ENCODE measurements at regions not wholly inside any gene's neighbourhood (a gene's known extent, or its start where the extent isn't known, plus 50 kb on each side); places are given as distances from the start of the nearest gene placed in this dataset.
"Not testable (repeated sequence)": the region's sequence is repeated elsewhere in the genome, so short reads cannot be mapped to it uniquely, and the experiment has no call there.

DNA sequence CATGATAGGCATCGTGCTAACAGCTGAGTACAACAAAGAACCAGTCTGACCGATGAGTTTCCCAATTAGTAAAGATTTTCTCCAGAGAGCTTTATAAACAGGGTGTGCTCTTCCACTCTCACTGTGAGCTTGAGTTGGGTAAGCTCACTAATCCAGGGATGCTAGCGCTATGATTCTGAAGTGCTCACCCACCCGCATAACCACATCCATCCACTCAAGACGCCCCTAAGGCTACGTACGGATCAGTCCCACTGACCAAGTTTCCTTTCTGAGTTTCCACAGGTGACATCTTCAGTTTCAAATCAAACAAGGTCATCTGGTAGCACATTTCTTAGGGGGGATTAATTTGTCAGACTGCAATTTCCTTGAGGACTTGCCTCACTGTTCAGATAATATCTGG, 141.1 kb upstream of the ABI3BP start:
- DNase-seq = no peak

DNA sequence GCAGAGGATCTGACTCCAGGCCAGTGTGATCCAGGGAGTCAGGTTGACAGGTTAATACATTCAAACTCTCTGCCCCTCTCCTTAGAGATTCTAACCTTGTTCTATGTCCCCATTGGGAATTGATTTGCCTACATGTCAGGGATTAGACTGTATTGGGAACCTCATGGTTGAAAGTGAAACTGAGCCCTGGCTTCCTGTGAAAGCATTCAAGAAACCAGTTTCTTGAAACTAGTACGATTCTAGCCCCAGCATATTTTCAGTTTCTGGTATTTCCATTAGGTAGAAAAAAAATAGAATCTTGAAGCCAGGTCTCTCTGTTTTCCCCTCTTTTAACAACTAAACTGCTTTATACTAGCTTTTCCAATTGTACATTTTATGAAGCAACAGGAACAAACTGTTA, 140.4 kb upstream of the ABI3BP start:
- no peak for DNase-seq

DNA sequence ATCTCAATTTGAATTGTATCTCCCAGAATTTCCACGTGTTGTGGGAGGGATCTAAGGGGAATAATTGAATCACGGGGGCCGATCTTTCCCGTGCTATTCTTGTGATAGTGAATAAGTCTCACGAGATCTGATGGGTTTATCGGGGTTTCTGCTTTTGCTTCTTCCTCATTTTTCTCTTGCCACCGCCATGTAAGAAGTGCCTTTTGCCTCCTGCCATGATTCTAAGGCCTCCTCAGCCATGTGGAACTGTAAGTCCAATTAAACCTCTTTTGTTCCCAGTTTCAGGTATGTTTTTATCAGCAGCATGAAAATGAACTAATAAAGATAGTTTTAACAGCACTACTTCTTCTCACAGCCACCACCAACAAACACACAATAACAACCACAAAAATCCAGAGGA, 140.0 kb upstream of the ABI3BP start:
- DNase-seq = not testable (repeated sequence)

DNA sequence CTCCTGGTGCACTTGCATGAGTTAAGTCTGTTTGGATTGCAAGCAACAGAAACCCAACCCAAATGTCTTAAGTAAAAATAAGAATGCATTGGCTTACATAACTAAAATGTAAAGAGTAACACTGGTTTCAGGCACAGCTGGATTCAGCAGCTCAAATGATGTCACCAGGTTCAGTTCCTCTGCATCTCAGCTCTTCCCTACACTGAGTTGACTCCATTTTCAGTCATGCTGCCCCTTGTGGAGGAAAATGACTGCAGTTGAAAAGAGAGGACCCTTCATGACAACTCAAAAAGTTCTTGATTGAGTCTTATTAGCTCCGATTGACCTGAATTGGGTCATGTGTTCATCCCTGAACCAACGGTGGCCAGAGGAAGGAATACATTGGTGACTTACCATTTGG, 138.5 kb upstream of the ABI3BP start:
- DNase-seq = no peak

DNA sequence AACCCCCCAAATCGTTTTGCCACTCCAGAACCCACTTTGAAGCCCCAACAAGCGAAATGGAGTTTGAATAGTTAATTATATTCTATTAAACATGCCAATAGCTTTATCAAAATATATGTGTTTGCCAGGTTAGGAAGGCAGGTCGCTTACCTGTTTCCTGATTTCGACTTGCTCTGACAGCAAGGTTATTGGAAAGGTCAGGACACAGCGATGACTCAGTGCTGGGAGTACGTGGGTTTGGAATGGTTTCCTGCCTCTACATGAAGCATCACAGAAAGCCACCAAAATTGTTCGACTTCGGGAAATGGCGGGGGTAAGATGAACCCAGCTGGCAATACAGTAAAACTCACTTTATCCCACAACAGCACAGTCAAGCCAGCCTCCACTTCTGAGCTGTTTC, 135.6 kb upstream of the ABI3BP start:
- no peak for DNase-seq

DNA sequence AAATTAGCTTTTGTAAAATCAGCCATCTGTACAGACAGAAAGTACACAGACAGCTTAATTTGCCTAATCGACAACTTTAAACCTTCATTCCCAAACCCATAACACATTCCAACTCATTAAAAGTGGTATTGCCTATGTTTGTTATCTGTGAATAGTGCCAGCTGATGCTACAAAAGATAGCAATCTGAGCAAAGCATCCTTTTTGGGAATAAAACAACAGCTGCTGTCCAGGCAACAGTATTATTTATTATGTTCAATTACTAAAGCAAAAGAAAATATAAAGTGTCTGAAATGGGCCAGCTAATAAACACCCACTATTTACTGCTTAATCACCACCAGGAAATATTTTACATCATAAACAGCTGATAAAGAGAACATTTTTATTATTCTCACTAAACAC, 134.8 kb upstream of the ABI3BP start:
- no peak for DNase-seq

DNA sequence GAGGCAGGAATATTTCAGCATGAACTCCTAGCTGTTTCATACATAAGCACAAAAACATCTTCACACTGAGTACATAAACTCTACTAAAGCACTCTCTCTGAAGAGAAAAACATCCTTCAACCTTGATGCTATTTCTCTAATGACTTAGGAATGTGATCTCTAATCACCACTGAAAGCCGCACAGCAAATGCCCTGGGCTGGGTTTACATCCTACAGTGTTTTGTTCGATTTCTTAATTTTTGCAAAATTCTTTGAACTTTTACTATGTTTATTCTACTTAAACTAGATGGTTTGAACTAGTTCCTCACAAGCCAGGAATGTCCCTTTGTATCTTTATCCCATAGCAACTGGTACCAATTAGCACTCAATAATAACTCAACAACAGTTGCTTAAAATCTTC, 130.9 kb upstream of the ABI3BP start:
- DNase-seq = no peak

DNA sequence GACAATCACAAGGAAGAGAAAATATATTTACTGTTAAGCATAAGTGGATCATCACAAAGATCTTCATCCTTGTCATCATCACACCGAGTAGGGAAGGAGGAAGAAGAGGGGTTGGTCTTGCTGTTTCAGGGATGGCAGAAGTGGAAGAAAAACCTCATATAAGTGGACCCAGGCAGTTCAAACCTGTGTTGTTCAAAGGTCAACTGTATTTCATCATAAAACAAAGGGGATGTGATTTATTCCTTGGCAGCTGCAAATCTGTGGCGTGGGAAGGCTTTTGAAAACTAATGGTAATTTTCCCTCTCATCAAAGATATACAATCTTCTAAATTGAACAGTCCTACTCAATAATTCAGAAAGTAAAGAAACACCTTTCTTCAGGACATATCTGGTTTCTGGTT, 129.9 kb upstream of the ABI3BP start:
- no peak for DNase-seq

DNA sequence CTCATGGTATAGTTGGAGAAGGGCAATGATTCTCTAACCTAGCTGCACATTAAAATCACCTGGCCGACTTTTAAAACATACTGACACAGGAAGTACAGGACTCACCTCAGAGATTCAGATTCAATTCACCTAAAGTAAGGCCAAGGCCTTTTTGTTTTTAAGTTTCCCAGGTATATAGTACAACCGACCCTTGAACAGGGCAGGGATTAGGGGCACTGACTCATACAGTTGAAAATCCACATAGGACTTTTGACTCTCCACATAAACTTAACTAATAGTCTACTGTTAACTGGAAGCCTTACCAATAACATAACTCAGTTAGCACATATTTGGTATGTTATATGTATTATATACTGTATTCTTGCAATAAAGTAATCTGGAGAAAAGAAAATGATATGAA, 129.5 kb upstream of the ABI3BP start:
- no peak for DNase-seq

DNA sequence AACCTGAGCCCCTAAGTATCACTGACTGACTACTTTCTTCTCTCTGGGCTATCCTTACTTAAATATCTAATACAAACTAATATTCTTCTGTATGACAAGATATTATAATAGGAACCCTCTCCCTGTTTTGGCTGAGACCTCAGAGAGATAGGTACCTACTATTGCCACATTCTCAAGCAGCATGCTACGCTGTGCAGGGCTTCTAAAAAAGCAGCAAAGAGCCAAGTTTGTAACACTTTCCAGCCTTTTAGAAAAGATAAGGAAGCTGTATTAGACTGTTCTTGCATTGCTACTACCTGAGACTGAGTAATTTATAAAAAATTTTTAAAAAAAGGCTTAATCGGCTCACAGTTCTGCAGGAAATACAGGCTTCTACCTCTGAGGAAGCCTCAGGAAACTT, 126.8 kb upstream of the ABI3BP start:
- DNase-seq = no peak

DNA sequence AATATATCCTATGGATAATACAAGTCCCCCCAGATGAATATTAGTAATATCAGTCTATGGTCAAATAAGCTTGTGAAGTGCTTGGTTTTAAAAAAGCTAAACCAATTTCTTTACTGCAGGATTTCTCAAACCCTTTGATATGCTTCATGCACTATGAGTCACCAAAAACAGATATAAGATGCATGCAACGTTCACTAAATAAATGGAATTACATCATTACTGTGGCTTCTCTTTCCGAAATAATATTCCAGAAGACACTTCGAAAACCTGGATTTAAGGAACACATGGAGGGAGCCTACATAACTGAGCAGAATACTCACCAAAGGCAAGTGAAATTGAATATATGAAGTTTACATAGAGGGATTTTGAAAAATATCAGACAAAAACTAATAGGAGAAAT, 126.3 kb upstream of the ABI3BP start:
- DNase-seq = no peak

DNA sequence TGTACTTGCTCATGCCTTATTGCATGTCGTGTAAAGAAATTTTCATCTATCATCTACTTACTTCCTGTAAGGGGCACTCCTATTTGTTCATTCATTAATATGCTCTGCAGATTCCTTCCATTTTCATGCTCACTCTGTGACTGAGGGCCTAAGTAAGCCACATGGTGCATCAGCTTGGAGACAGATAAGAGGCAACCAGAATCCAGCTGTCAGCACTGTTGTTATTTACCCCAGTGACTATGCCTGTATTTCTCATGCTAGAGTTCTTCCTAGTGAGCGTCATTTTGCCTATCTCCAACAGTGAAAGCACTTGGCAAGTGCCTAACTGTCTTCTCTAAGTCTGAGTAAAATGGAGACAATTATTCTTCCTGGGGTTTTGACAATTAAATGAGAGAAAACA, 124.8 kb upstream of the ABI3BP start:
- no peak for DNase-seq

DNA sequence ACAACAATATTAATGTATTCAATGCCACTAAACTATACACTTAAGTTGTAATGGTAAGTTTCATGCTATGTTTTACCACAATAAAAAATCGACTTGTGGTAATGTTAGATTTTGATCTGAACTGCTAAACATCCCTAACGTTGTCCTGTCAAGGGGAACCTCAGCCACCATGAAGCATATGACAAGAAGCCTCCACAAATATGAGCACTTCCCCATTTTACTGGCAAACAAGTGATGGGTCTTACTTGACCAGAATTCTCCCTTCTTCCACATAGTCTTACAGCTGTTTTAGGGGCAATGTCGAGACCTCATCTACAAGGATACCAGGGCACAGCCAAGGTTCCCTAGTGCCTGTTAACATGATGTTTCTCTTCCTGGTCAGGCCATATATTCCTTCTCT, 124.2 kb upstream of the ABI3BP start:
- DNase-seq = no peak

DNA sequence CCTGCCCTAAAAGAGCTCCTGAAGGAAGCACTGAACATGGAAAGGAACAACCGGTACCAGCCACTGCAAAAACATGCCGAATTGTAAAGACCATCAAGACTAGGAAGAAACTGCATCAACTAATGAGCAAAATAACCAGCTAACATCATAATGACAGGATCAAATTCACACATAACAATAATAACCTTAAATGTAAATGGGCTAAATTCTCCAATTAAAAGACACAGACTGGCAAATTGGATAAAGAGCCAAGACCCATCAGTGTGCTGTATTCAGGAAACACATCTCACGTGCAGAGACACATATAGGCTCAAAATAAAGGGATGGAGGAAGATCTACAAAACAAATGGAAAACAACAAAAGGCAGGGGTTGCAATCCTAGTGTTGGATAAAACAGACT, 117.1 kb upstream of the ABI3BP start:
- not testable (repeated sequence) for DNase-seq

DNA sequence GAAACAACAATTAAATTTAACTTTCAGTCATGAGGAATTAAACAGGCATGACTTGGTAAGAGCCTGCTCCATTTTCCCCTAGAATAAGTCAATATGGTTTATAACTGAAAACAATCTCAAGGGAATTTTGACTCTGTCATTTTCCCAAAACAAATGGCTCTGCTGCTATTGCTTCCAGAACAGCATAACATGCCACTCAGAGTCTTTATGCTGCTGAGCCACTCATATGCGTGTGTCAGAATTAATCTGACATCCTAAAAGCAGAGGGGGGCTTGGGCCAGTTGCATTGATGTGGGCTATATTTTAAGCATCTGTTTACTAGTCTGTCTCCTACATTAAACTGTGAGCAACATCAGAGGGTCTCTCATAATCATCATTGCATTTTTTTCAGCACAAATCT, 111.1 kb upstream of the ABI3BP start:
- no peak for DNase-seq

DNA sequence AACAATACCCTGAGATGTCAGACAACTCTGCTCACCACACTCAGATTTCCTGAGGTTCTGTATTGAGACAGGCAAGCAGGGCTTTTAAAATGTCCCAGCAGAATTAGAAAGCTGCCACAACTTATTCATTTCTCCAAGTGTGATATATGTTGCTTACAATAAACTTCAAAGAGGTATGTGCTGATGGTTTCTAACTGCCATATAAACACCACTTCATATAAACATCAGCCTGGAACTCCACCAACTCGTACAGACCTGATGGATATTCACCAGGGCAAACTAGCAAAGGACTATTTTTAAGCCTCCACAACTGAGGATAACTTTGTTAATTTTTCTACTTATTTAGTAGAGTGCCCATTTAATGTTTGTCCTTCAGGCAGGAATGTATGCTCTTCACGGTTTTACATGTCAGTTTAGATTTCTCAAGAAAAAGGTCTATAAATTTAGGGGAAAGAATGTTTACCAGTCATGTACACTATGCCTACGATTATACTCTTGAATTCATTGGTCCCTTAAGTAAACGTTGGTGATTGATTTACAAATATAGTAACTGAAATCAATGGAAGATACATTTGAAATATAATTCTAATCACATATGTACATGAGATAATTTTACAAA, 109.6 kb upstream of the ABI3BP start:
- DNase-seq = no peak

DNA sequence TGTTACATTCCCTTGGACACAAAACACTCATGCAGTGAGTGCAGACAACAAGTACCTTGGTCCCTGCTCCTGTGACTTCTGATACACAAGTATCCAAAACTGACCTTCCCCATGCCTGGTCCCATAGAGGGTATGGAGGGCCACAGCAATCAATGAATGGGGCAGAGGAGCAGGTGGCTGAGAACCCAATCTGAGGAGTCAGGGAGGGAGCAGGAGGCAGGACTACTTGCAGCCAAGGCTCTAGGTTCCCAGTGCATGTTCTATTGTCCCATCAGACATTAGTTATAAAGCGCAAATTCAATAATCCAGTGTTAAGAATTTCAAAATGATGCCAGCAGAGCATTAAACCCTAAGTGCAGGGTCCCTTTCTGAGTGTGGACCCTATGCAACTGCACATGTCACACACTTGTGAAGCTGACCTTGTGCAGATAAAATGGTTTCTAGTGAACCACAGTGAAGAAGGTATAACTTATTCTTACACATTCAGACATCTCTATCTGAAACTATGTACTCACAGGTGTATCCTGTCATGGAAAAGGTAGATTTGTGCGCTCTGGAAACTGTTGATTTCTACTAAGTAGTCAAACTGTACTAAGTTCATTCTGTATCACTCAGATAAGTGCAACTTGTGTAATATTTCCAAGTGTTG, 107.3 kb upstream of the ABI3BP start:
- no peak for DNase-seq

DNA sequence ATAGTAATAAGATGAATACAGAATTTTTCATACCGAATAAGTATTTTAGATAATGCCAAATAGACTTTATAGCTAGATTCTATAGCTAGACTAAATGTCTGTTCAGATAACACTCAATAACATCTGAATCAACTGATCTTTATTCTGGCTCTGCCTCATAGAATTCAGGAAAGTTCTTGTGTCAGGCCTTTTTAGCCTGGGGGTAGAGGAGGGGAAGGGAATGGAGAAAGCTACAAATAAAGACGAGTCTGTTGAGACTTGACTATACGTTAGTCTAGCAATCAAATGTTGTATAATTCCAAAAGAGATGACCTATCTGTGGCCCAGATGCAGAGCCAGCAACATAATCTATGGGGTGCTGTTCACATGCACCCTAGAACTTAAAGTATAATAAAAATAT, 106.6 kb upstream of the ABI3BP start:
- DNase-seq = no peak

DNA sequence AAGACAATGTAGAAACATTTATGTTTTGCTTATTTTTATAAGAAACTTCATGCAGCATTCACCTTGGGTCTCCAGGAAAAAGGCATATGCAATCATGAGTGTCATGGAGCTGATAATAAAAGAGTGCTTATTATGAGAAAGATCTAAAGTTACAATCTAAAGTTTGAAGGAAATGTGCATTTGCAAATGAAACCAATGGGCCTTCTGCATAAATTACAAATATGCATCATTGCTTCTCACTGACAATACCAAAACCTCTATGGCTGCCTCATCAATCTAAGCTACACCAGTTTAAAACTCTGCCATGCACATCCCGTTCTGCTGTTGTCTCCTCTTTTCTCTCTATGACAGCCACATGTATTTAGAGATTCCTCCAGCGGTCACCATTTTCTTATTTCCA, 103.2 kb upstream of the ABI3BP start:
- DNase-seq = no peak

DNA sequence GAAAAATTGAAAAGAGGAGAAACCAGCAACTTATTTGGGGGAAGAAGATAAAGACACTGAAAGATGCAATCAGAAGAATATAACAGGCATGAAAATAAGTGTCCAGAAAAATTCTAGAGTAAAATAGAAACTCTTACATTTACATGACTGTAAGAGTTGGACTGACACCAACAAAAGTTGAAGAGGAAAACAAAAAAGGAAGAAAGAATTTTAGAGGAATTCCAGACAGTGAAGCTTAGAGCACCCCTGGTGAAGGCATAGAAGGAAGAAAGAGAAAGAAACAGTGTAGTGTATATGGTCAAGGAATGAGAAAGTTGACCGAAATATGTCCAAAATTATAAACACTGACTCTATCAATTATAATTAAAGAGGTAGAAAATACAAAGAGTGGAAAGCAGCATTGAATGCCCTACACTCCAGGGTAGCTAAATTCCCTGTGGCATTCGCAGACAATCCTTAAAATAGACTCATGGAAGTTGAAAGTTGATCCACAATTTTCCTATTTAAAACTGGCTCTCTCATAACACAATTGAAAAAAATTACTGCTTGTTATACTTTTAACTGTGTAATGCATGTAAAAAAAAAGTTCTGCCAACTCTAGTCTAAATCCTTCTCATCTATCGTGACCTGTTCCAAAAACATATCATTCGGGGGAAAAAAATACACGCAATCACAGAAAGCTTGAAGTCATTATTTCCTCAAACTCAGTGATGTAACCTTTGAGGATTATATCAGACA, 102.6 kb upstream of the ABI3BP start:
- no peak for DNase-seq

DNA sequence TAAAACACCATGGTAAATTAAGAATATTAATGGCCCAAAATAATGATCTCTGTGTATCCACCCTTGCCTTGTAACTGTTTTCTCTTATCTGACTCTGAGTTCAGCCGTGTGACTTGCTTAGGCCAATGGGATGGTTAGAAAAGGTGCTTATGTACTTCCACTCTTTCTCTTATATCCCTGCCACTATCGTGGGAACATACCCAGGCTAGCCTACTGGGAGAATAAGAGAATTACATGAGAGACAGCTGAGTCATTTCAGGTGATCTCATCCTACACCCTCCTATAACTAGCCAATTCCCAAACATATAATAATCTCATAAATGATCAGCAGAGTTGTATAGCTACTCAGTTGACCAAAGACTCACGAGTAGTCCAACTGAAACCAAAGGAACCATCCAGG, 98.3 kb upstream of the ABI3BP start:
- no peak for DNase-seq

DNA sequence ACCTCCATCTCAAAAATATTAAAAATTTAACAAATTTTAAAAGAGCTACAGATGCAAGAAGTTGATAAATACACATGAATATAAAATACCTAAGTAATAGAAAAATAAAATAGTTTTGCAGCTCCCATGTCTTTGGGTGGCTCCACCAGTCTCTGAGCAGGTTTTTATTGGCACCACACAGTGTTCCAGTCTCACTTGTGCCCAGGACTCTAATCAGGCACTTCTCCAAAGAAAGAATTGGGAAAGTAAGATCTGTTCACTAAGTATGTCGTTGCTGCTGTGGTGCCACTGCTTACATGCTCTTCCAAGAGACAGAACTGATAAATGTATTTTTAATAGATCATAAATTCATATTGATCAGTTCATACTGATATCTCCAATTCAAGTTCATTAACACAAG, 92.5 kb upstream of the ABI3BP start:
- no peak for DNase-seq

DNA sequence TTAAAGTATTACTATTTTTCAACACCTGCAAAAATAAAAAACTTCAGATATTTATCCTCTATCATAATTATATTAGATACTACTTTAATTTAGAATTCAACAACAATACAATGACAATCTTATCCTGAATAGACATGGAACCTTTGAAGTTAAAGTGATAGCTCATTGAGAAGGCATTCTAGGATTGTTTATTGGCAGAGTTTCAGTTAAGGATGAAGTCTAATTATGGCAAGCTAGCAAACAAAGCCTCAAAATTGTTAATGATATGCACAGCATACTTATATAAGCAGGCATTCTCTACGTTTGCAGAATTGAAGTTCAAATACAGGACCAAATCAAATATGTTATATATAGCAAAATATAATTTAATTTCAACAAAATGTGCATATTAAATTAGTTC, 91.2 kb upstream of the ABI3BP start:
- no peak for DNase-seq

DNA sequence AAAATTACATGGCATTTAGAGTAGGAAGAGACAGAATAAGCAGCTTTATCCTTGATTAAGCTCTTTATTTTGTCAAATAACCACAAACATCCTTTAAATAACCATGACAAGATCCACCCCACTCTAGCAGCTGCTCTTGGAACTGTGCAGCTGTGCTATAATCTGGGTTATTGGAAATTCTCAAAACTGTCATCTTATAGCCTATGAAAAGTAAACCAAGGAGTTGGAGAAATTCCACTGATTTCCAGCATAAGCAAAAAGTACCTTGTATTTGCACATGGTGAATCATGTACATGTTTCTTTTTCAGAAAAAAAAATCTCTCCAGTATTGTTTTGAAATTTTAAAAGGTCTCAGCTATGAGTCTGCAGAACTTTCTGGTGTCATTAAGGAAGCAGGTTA, 88.8 kb upstream of the ABI3BP start:
- no peak for DNase-seq

DNA sequence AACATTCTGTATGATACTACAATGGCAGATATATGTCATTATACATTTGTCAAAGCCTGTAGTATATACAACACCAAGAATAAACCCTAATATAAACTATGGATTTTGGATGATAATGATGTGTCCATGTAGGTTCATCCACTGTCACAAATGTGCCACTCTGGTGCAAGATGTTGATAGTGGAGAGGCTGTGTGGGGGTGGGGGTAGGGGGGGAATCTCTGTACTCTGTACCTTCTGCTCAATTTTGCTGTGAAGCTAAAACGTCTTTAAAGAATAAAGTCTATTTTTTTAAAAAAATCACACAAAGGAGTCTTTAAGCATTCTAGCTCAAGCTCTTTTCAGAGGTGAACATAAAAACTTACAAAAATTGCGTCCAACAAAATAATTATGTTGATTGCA, 88.2 kb upstream of the ABI3BP start:
- no peak for DNase-seq

Data from activated effector memory CD4-positive, alpha-beta T cell treated with Interleukin-2 at 50 U/mL for 16 hours (primary cell).